K562 (cell line): ENCODE measurements at regions not wholly inside any gene's neighbourhood (a gene's known extent, or its start where the extent isn't known, plus 50 kb on each side); places are given as distances from the start of the nearest gene placed in this dataset.
A peak's percentile ranks its signal among the peaks of the same experiment; 100 is the strongest.

ENCODE experiments used
- ATAC-seq: fragments of 200-7000 bp; cut with Tn5 transposase; 3 replicates; pipeline ENCODE4 v1.9.1; 2020; ENCODE audit warnings: moderate library complexity
- BruUV-seq: library from RNA; stranded (reverse); fragments of 400-500 nt; replicated peaks from 2 replicates; lab custom pipeline; 2021; lab: Mats Ljungman, UMichigan
- CTCF ChIA-PET: fragments of 300-600 bp; formaldehyde crosslinking; extraction: SDS; loops from one replicate; lab custom pipeline; 2021; ENCODE audit warnings: low intra/inter-chr PET ratio; lab: Yijun Ruan, JAX
- POLR2A ChIA-PET: fragments of 300-600, 350-650 bp; sonication (Branson Sonifier 250); formaldehyde crosslinking; extraction: SDS; loops from one replicate; lab custom pipeline; 2021; ENCODE audit warnings: antibody characterized with exemption, inconsistent platforms; lab: Yijun Ruan, JAX
- DNase-seq, 4 experiments: peaks; one replicate each; pipeline versions ENCODE4 v3.0.0 to v3.0.0-alpha.2; 2011 to 2018; ENCODE audit warnings: low spot score in 3 of 4, mixed read lengths in 3 of 4; ENCODE audit errors: extremely low read depth in 1 of 4
- FAIRE-seq: peaks from 2 replicates; lab custom pipeline; 2011; peaks lifted over from hg19 to GRCh38; lab: Jason Lieb, UNC
- H2AFZ ChIP-seq: 2 replicates; pipeline ENCODE4 v1.6.0; 2011; ENCODE audit warnings: low read depth, low read length, control low read depth, inconsistent platforms
- H3K27ac ChIP-seq: fragments of 200-600 bp; 3 replicates; pipeline ENCODE4 v1.8.0; 2011; ENCODE audit warnings: low read depth, mild to moderate bottlenecking, control low read depth, inconsistent platforms, low read length, moderate library complexity, mixed read lengths; ENCODE audit errors: extremely low read depth
- H3K27me3 ChIP-seq, 2 experiments: fragments of 300-600 bp in 1 of 2; 2 replicates in 1 of 2; 3 replicates in 1 of 2; pipeline versions ENCODE4 v1.6.0 to v1.8.0; 2011; ENCODE audit warnings: inconsistent platforms in 2 of 2, low read length in 2 of 2, mild to moderate bottlenecking in 1 of 2, mixed read lengths in 1 of 2, moderate library complexity in 1 of 2; ENCODE audit not compliant: control insufficient read depth in 2 of 2, insufficient read depth in 2 of 2
- H3K36me3 ChIP-seq: fragments of 300-600 bp; 3 replicates; pipeline ENCODE4 v1.8.0; 2011; ENCODE audit warnings: mild to moderate bottlenecking, low read length, inconsistent platforms; ENCODE audit not compliant: control insufficient read depth, insufficient read depth
- H3K4me1 ChIP-seq, 2 experiments: fragments of 200-600 bp in 1 of 2; replicated peaks in 1 of 2; 2 replicates in 1 of 2; 3 replicates in 1 of 2; pipeline versions ENCODE4 v1.5.1 to v1.8.0; 2011; ENCODE audit warnings: inconsistent platforms in 2 of 2, low read length in 2 of 2, mild to moderate bottlenecking in 1 of 2, mixed read lengths in 1 of 2, moderate library complexity in 1 of 2; ENCODE audit not compliant: control insufficient read depth in 2 of 2, insufficient read depth in 2 of 2
- H3K4me2 ChIP-seq: 2 replicates; pipeline ENCODE4 v1.6.1; 2011; ENCODE audit warnings: low read length, control low read depth, inconsistent platforms, mixed read lengths; ENCODE audit not compliant: insufficient read depth
- H3K4me3 ChIP-seq: fragments of 200-600 bp; sonication (generic), shearing (Covaris generic); 2 replicates; pipeline ENCODE4 v1.5.1; 2016; ENCODE audit warnings: control low read depth, inconsistent platforms
- H3K79me2 ChIP-seq: fragments of 200-600 bp; 3 replicates; pipeline ENCODE4 v1.8.0; 2011; ENCODE audit warnings: low read length, inconsistent platforms; ENCODE audit not compliant: control insufficient read depth, insufficient read depth
- H3K9ac ChIP-seq, 2 experiments: 2 replicates each; pipeline versions ENCODE4 v1.6.0 to v1.6.1; 2011; ENCODE audit warnings: low read depth in 2 of 2, low read length in 2 of 2, control low read depth in 1 of 2, inconsistent platforms in 1 of 2, mild to moderate bottlenecking in 1 of 2, mixed read lengths in 1 of 2; ENCODE audit not compliant: insufficient read depth in 1 of 2
- H3K9me1 ChIP-seq: one replicate; pipeline ENCODE4 v1.6.0; 2011; ENCODE audit warnings: inconsistent platforms, mild to moderate bottlenecking, low read length, moderate library complexity; ENCODE audit not compliant: control insufficient read depth, insufficient read depth
- H3K9me3 ChIP-seq: replicated peaks from 2 replicates; pipeline ENCODE4 v1.5.1; 2011; ENCODE audit warnings: low read depth, low read length, inconsistent platforms; ENCODE audit not compliant: control insufficient read depth, insufficient read depth
- H4K20me1 ChIP-seq: replicated peaks from 2 replicates; pipeline ENCODE4 v1.6.1; 2011; ENCODE audit warnings: low read length, inconsistent platforms, mixed read lengths; ENCODE audit not compliant: control insufficient read depth, insufficient read depth
- ATF3 ChIP-seq, 2 experiments: fragments of 450-650 bp in 1 of 2; sonication (generic) in 1 of 2; formaldehyde crosslinking in 1 of 2; IDR thresholded peaks in 1 of 2; conservative IDR thresholded peaks in 1 of 2; 2 replicates each; pipeline versions ENCODE4 v1.6.1 to v1.8.1; 2016 to 2023; ENCODE audit warnings: mild to moderate bottlenecking in 2 of 2, moderate library complexity in 2 of 2, inconsistent platforms in 1 of 2, missing genetic modification reagents in 1 of 2
- CREM ChIP-seq: IDR thresholded peaks from 2 replicates; pipeline ENCODE4 v1.6.1; 2014; ENCODE audit warnings: antibody characterized with exemption, low read depth
- FOSL1 ChIP-seq: fragments of 200-800 bp; sonication (Bioruptor generic); conservative IDR thresholded peaks from 2 replicates; pipeline ENCODE4 v1.6.1; 2016; ENCODE audit warnings: missing genetic modification characterization, missing compliant biosample characterization
- MAZ ChIP-seq, 2 experiments: fragments of 450-650 bp in 1 of 2; sonication (generic) in 1 of 2; formaldehyde crosslinking; IDR thresholded peaks in 1 of 2; conservative IDR thresholded peaks in 1 of 2; 2 replicates each; pipeline versions ENCODE4 v1.4.0 to v1.5.0; 2020; ENCODE audit warnings: mild to moderate bottlenecking in 1 of 2, missing genetic modification reagents in 1 of 2
- ZNF592 ChIP-seq: fragments of 450-650 bp; IDR thresholded peaks from 2 replicates; pipeline ENCODE4 v1.6.1; 2017; ENCODE audit warnings: antibody characterized with exemption, mild to moderate bottlenecking
- WGBS: fragments of 100-300 bp; shearing (Covaris generic); methylation state at CpG from one replicate; pipeline ENCODE4 v1.1.6; 2016; ENCODE audit warnings: low coverage, mixed read lengths; ENCODE audit not compliant: insufficient coverage; ENCODE audit errors: missing lambda C conversion rate; 5-methylcytosine and 5-hydroxymethylcytosine counted together
- in situ Hi-C: fragments of 300-500 bp; cut with MboI; formaldehyde crosslinking; loops from 4 replicates; pipeline ENCODE4 v1.15.0; 2018; ENCODE audit warnings: inconsistent platforms, mixed read lengths
- intact Hi-C: fragments of 100-400 bp; cut with micrococcal nuclease; formaldehyde crosslinking; loops from 2 replicates; pipeline ENCODE4 v1.14.2; 2022

DNA sequence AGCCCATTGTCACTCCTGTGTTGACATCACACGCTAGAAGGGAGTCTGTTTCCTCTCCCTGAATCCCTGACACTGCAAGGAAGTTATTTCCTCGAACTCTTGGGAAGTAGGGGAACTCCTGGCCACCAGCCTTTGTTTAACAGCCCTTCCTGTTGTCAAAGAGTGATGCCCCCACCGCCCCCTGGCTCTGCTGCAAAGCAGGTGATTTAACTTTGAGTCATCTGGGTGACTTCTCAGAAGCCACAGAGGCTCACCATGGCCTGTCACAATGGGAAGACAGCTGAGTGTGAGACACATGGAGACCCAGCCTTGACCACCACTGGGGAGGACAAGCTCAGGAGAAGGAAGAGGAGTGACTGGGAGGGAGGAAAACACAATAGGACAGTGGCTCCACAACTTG is 182.8 kb downstream of the PSMG1 start:
- H3K4me2 ChIP-seq = no peak overlapping the region
- no peaks in the 10 kb centered on the region; the same call in 2 of the 3 replicates for H3K36me3 ChIP-seq
- H3K9ac ChIP-seq = no peak overlapping the region
- TF ChIP-seq ATF3 (IDR thresholded peaks at IDR 0.05) (peak; percentile 29; the same call in 1 of the 2 replicates), ATF3 (CRISPR knock-in tag; conservative IDR thresholded peaks at IDR 0.05) (no peak), CREM (no peak), FOSL1 (tag) (0 out of 2 replicates have a peak, but pooled peaks have one; percentile 13), ZNF592 (no peak), MAZ (CRISPR knock-in tag; conservative IDR thresholded peaks at IDR 0.05 in 1 of 2, IDR thresholded peaks at IDR 0.05 in 1 of 2) (no peak)
- no peak for FAIRE-seq
- no peak for ATAC-seq
- no peak overlapping the region for H2AFZ ChIP-seq
- intact Hi-C loops (no loop called here), in situ Hi-C loops (no loop called here)
- DNase-seq = no peak
- BruUV-seq = no TSS peak
- no peaks in the 10 kb centered on the region; the same call in none of the 2 replicates for H4K20me1 ChIP-seq
- no peaks in the 10 kb centered on the region for H3K79me2 ChIP-seq
- H3K9me1 ChIP-seq = no peaks in the 10 kb centered on the region
- POLR2A ChIA-PET = interaction anchor here (0.7 to 1.1 kb wide), 2 partner anchors 12 to 22 kb away, joined by 3 to 5 read pairs; no protein-coding TSS in a partner anchor
- 0% methylated on average over 3 of the region's 3 CpGs for WGBS
- H3K4me1 ChIP-seq = peaks cover 0 to 13% of the 10 kb centered on the region in 2 experiments; a peak in 3 of 5 replicates
- CTCF ChIA-PET = no interaction called here
- no peak overlapping the region for H3K27ac ChIP-seq
- H3K27me3 ChIP-seq = peaks cover 25 to 54% of the 10 kb centered on the region in 2 experiments
- H3K4me3 ChIP-seq = no peak overlapping the region
- no peaks in the 10 kb centered on the region for H3K9me3 ChIP-seq
